NCI-H187 (cell line): ENCODE measurements at regions not wholly inside any gene's neighbourhood (a gene's known extent, or its start where the extent isn't known, plus 50 kb on each side); places are given as distances from the start of the nearest gene placed in this dataset.
"Not testable (repeated sequence)": the region's sequence is repeated elsewhere in the genome, so short reads cannot be mapped to it uniquely, and the experiment has no call there.

Source experiments
- DNase-seq, 2 experiments: peaks; one replicate each; lab custom pipeline; 2025; lab: John Stamatoyannopoulos, UW

- no peak for DNase-seq
Measured at GRCh38 chr2:48190230-48190629, 124.3 kb upstream of the FOXN2 start.

GRCh38 chr2:48194641-48195040, 119.8 kb upstream of the FOXN2 start:
- DNase-seq, result no peak

- DNase-seq, result no peak
Measured at GRCh38 chr2:48195169-48195568, 119.3 kb upstream of the FOXN2 start.

GRCh38 chr2:48197618-48198017, 116.9 kb upstream of the FOXN2 start:
- DNase-seq, result no peak

GRCh38 chr2:48198371-48198770, 116.1 kb upstream of the FOXN2 start:
- no peak for DNase-seq

GRCh38 chr2:48199070-48199469, 115.4 kb upstream of the FOXN2 start:
- no peak for DNase-seq

- no peak for DNase-seq
Measured at GRCh38 chr2:48200620-48201293, 113.7 kb upstream of the FOXN2 start.

- DNase-seq, result not testable (repeated sequence)
Measured at GRCh38 chr2:48201435-48201834, 113.0 kb upstream of the FOXN2 start.

GRCh38 chr2:48202863-48203642, 111.4 kb upstream of the FOXN2 start:
- no peak for DNase-seq

- no peak for DNase-seq
Measured at GRCh38 chr2:48203668-48204067, 110.8 kb upstream of the FOXN2 start.

GRCh38 chr2:48204750-48205136, 109.7 kb upstream of the FOXN2 start:
- DNase-seq, result no peak

GRCh38 chr2:48205137-48205798, 109.2 kb upstream of the FOXN2 start:
- DNase-seq, result no peak

GRCh38 chr2:48206056-48206656, 108.3 kb upstream of the FOXN2 start:
- DNase-seq, result not testable (repeated sequence)

GRCh38 chr2:48207201-48207641, 107.3 kb upstream of the FOXN2 start:
- DNase-seq, result no peak

- DNase-seq, result no peak
Measured at GRCh38 chr2:48207851-48208250, 106.6 kb upstream of the FOXN2 start.

- DNase-seq, result no peak
Measured at GRCh38 chr2:48209214-48209885, 105.1 kb upstream of the FOXN2 start.

- no peak for DNase-seq
Measured at GRCh38 chr2:48210189-48210588, 104.3 kb upstream of the FOXN2 start.

- DNase-seq, result no peak
Measured at GRCh38 chr2:48213646-48214045, 100.8 kb upstream of the FOXN2 start.

GRCh38 chr2:48218169-48218568, 96.3 kb upstream of the FOXN2 start:
- DNase-seq, result no peak

- DNase-seq, result no peak
Measured at GRCh38 chr2:48219234-48219554, 95.3 kb upstream of the FOXN2 start.

GRCh38 chr2:48219555-48220436, 94.7 kb upstream of the FOXN2 start:
- no peak for DNase-seq
